IPS-18a (cell line): ENCODE measurements at regions not wholly inside any gene's neighbourhood (a gene's known extent, or its start where the extent isn't known, plus 50 kb on each side); places are given as distances from the start of the nearest gene placed in this dataset.

Experiments
- H3K27ac ChIP-seq: one replicate; pipeline ENCODE4 v1.5.1; 2013; ENCODE audit warnings: low read length
- H3K27me3 ChIP-seq: one replicate; pipeline ENCODE4 v1.6.1; 2013; ENCODE audit warnings: mild to moderate bottlenecking, low read length; ENCODE audit not compliant: control insufficient read depth, insufficient read depth
- H3K36me3 ChIP-seq: one replicate; pipeline ENCODE4 v1.6.1; 2013; ENCODE audit warnings: low read depth, low read length; ENCODE audit not compliant: control insufficient read depth
- H3K4me1 ChIP-seq: one replicate; pipeline ENCODE4 v1.6.1; 2013; ENCODE audit warnings: low read depth, low read length; ENCODE audit not compliant: control insufficient read depth
- H3K4me3 ChIP-seq: one replicate; pipeline ENCODE4 v1.5.1; 2013; ENCODE audit warnings: low read length
- H3K9ac ChIP-seq: one replicate; pipeline ENCODE4 v1.6.1; 2013; ENCODE audit warnings: mild to moderate bottlenecking, low read length, moderate library complexity
- H3K9me3 ChIP-seq: one replicate; pipeline ENCODE4 v1.6.1; 2013; ENCODE audit warnings: low read depth, low read length; ENCODE audit not compliant: control insufficient read depth

- H3K27ac ChIP-seq = no peak overlapping the region
- H3K9ac ChIP-seq = no peak overlapping the region
- no peak overlapping the region for H3K4me3 ChIP-seq
- H3K9me3 ChIP-seq = no peaks in the 10 kb centered on the region
- H3K36me3 ChIP-seq = no peaks in the 10 kb centered on the region
- no peaks in the 10 kb centered on the region for H3K27me3 ChIP-seq
- no peaks in the 10 kb centered on the region for H3K4me1 ChIP-seq
Observed at GRCh38 chr10:56561336-56561735, 200.3 kb upstream of the ZWINT start.

- H3K9ac ChIP-seq = no peak overlapping the region
- H3K4me1 ChIP-seq = no peaks in the 10 kb centered on the region
- no peaks in the 10 kb centered on the region for H3K36me3 ChIP-seq
- no peaks in the 10 kb centered on the region for H3K27me3 ChIP-seq
- H3K4me3 ChIP-seq = no peak overlapping the region
- no peaks in the 10 kb centered on the region for H3K9me3 ChIP-seq
- H3K27ac ChIP-seq = no peak overlapping the region
Observed at GRCh38 chr10:56551037-56551436, 190.0 kb upstream of the ZWINT start.

- Histone ChIP-seq H3K27me3 (no peaks in the 10 kb centered on the region), H3K4me1 (no peaks in the 10 kb centered on the region), H3K36me3 (no peaks in the 10 kb centered on the region), H3K9me3 (no peaks in the 10 kb centered on the region), H3K4me3 (no peak overlapping the region), H3K9ac (no peak overlapping the region), H3K27ac (no peak overlapping the region)
Observed at GRCh38 chr10:56547163-56547562, 186.1 kb upstream of the ZWINT start.

GRCh38 chr10:56537984-56538383 lies 176.9 kb upstream of the ZWINT start:
- Histone ChIP-seq H3K4me1 (no peaks in the 10 kb centered on the region), H3K27me3 (no peaks in the 10 kb centered on the region), H3K9ac (no peak overlapping the region), H3K27ac (no peak overlapping the region), H3K9me3 (no peaks in the 10 kb centered on the region), H3K4me3 (no peak overlapping the region), H3K36me3 (no peaks in the 10 kb centered on the region)

- Histone ChIP-seq H3K27me3 (no peaks in the 10 kb centered on the region), H3K27ac (no peak overlapping the region), H3K4me3 (no peak overlapping the region), H3K9ac (no peak overlapping the region), H3K36me3 (no peaks in the 10 kb centered on the region), H3K9me3 (no peaks in the 10 kb centered on the region), H3K4me1 (no peaks in the 10 kb centered on the region)
Observed at GRCh38 chr10:56522166-56522565, 161.1 kb upstream of the ZWINT start.

GRCh38 chr10:56508562-56508961 lies 147.5 kb upstream of the ZWINT start:
- no peak overlapping the region for H3K9ac ChIP-seq
- H3K4me1 ChIP-seq = no peaks in the 10 kb centered on the region
- no peaks in the 10 kb centered on the region for H3K9me3 ChIP-seq
- H3K27ac ChIP-seq = no peak overlapping the region
- no peaks in the 10 kb centered on the region for H3K36me3 ChIP-seq
- no peak overlapping the region for H3K4me3 ChIP-seq
- no peaks in the 10 kb centered on the region for H3K27me3 ChIP-seq

- no peak overlapping the region for H3K27ac ChIP-seq
- no peaks in the 10 kb centered on the region for H3K36me3 ChIP-seq
- H3K27me3 ChIP-seq = no peaks in the 10 kb centered on the region
- H3K9me3 ChIP-seq = no peaks in the 10 kb centered on the region
- H3K4me3 ChIP-seq = no peak overlapping the region
- no peak overlapping the region for H3K9ac ChIP-seq
- no peaks in the 10 kb centered on the region for H3K4me1 ChIP-seq
Observed at GRCh38 chr10:56507033-56507432, 146.0 kb upstream of the ZWINT start.

- Histone ChIP-seq H3K9me3 (no peaks in the 10 kb centered on the region), H3K4me3 (no peak overlapping the region), H3K9ac (no peak overlapping the region), H3K27me3 (no peaks in the 10 kb centered on the region), H3K36me3 (no peaks in the 10 kb centered on the region), H3K4me1 (no peaks in the 10 kb centered on the region), H3K27ac (no peak overlapping the region)
Observed at GRCh38 chr10:56505555-56505954, 144.5 kb upstream of the ZWINT start.

- Histone ChIP-seq H3K36me3 (no peaks in the 10 kb centered on the region), H3K9me3 (no peaks in the 10 kb centered on the region), H3K27ac (no peak overlapping the region), H3K4me1 (no peaks in the 10 kb centered on the region), H3K27me3 (no peaks in the 10 kb centered on the region), H3K9ac (no peak overlapping the region), H3K4me3 (no peak overlapping the region)
Observed at GRCh38 chr10:56496186-56496486, 135.1 kb upstream of the ZWINT start.

- H3K4me1 ChIP-seq = no peaks in the 10 kb centered on the region
- H3K9me3 ChIP-seq = no peaks in the 10 kb centered on the region
- H3K9ac ChIP-seq = no peak overlapping the region
- no peak overlapping the region for H3K4me3 ChIP-seq
- no peak overlapping the region for H3K27ac ChIP-seq
- H3K36me3 ChIP-seq = no peaks in the 10 kb centered on the region
- no peaks in the 10 kb centered on the region for H3K27me3 ChIP-seq
Observed at GRCh38 chr10:56487746-56488145, 126.7 kb upstream of the ZWINT start.

GRCh38 chr10:56481521-56482091 lies 120.5 kb upstream of the ZWINT start:
- Histone ChIP-seq H3K9ac (no peak overlapping the region), H3K27me3 (no peaks in the 10 kb centered on the region), H3K27ac (no peak overlapping the region), H3K4me3 (no peak overlapping the region), H3K36me3 (no peaks in the 10 kb centered on the region), H3K9me3 (no peaks in the 10 kb centered on the region), H3K4me1 (no peaks in the 10 kb centered on the region)

- Histone ChIP-seq H3K4me3 (no peak overlapping the region), H3K27me3 (no peaks in the 10 kb centered on the region), H3K9me3 (no peaks in the 10 kb centered on the region), H3K4me1 (no peaks in the 10 kb centered on the region), H3K27ac (no peak overlapping the region), H3K36me3 (no peaks in the 10 kb centered on the region), H3K9ac (no peak overlapping the region)
Observed at GRCh38 chr10:56472978-56473377, 111.9 kb upstream of the ZWINT start.
